ENCODE measurements at regions not wholly inside any gene's neighbourhood (a gene's known extent, or its start where the extent isn't known, plus 50 kb on each side); places are given as distances from the start of the nearest gene placed in this dataset.

DNA sequence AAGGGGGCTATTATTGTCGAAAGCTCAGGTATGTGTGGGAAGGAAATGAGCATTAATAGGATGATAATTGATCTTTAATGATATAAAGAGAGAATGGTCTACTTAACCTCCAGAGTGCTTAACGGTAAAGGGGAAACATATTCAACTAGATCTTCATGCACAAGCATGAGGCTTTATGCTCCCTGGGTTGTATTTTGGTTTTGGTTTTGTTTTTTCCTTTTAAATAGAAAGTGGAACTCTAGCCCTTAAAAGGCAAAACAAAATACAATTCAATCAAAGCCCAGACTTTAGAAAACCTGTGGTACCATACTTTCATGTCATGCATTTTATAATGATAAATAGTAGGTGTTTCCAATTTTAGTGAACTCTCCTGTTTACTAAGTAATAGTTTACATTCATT, 622.7 kb downstream of the METTL15 start:
- no peak for DNase-seq (ENCODE audit: low read depth)

DNA sequence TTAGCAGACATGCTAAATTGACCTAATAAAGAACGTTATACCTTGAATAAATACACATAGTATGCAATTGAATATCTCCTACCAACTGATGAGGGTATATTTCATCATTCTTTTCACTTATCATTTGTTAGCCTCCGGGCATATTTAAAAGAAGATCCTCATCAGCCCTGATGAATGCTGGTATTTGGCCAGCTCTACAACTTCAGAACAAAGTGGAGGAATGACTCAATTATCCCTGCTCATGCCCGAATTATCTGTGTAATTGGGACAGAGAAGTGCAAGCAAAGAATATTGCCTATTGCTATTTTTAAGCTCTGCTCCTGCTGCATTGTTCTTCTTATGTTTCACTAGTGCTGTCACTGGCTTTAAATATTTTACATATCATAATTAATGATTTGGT, 622.1 kb downstream of the METTL15 start:
- DNase-seq (ENCODE audit: low read depth) = no peak

DNA sequence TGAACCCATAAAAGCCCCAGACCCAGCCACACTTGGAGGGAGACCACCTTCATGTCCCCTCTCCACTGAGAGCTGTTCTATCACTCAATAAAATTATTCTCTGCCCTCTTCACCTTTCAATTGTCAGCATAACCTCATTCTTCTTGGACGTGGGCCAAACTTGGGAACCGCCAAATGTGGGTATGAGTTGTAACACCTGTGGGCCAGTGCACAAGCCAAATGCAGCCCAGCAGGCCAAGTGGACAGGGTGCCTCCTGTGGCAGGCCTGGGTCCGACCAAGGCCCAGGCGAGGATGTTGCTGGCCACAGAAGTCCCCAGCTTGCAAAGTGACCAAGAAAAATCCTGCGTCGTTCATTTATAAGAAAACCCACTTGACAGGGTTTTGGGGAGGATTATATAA, 621.2 kb downstream of the METTL15 start:
- no peak for DNase-seq (ENCODE audit: low read depth)

DNA sequence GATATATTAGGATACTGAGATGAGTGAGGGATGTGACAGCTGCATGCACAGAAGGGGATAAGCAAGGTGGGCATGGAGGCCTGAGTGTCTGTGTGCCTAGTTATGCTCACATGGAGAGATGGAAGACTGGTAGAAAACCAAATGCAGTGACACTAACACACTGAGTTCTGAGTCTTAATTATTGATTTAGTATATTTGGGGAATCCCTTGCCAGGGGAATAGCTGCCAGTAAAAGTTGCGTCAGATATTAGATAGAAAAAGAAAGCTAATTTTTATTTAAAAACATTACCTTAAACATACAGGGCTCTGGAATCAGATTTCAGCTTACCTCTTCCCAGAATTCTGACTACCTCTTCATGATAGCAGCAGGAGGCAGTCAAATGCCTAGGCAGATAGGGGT, 620.5 kb downstream of the METTL15 start:
- no peak for DNase-seq (ENCODE audit: low read depth)

DNA sequence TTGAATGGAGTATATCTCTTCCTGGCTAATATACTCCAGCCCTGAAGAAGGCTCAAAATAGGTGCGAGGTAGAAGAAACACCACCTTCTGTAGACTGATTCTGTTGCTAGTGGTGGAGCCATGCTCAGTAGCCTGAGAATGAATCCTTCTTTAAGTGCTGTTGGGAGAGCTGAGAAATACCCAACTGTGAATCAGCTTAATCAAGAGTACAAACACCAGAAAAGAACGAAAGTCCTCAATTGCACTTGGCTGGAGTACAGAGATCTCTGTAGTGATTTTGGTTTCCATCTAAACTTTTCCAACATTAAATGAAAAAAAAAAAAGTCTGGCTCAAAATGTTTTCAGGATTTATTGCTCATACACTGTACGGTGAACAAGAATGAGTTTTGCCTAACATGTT, 619.1 kb downstream of the METTL15 start:
- no peak for DNase-seq (ENCODE audit: low read depth)

DNA sequence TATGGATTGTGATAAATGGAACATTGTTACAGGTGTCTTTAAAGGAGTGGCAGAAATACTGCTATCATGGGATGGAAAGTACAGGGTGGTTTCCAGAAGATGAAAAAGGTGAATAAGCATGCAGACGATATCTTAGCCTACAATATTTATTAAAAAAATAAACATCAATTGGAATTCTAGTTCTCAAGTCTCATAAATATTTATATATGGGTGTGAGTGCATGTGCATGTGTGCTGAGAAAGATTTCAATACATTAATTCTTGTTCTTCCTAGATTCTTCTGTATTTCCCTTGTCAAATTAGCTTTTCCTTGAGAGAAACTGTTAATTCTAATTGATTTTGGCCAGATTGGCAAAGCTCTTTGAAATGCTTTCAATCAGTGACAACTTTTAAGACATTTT, 618.2 kb downstream of the METTL15 start:
- DNase-seq (ENCODE audit: low read depth) = no peak

DNA sequence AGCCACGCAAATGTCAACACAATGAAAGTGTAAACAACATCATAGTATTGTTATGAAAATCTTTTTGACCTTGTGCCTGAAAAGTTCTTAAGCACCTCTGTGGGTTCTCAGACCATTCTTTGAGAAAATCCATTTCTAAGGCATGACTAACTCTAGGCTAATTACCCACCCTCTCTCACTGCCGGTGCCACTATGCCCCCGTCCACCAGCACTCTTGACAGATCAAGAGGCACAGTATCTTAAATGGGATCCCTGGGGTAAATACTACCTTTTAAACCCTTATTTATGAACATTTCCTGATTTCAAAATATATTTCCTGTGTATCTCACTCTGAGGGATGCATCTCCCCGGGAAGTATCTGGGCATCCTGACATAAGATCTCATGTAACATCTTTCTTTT, 607.5 kb downstream of the METTL15 start:
- no peak for DNase-seq (ENCODE audit: low read depth)

DNA sequence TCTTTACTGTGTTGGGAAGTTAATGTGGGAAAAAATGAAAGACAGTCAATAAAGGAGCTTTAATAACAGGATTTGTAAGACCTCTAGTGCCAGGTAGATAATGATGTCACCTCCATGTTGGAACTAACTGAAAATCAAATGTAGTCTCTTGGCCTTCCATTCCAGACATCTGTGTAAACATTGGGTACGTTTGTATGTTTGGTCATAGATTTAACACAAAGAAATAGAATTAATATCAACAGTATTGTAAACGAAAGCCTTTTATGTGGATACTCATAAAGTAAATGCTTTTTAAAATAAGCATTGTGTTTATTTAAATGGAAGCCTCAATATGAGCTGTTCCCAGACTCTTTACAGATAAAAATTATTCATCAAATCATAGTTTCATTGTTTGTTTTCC, 605.7 kb downstream of the METTL15 start:
- DNase-seq (ENCODE audit: low read depth) = no peak

DNA sequence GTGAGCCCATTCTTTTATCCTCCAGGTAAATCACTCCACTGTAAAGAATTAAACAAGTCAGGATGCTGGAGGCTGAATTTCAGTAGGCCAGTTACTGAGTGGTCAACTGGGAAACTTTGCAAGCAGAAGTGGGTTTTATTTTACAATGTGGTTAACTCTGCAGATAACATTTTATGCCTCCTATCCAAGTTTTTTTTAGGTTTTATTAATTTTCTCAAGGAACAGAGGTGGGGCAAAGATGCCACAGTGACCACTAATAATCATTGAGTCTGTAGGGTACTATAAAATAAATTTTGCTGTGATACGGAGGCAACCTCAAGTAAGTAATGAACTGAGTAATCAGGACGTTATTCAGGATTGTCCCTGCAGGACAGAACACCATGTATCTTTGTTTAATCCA, 599.9 kb downstream of the METTL15 start:
- no peak for DNase-seq (ENCODE audit: low read depth)

DNA sequence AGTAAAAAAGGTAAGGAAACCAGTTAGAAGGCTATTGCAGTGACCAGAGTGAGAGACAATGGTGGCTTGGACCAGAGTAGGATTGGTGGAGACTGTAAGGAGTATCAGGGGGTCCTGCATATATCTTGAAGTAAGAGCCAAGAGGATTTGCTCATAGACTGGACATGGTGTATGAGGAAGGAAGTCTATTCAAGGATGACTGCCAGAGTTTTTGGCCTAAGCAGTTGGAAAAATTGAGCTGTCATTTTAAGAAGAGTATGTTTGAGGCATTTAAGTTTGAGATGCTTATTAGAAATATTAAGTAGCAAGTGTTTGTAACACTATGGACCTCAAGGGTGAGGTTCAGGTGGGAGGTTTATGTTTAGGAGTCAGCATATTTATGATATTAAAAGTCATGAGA, 596.6 kb downstream of the METTL15 start:
- no peak for DNase-seq (ENCODE audit: low read depth)

DNA sequence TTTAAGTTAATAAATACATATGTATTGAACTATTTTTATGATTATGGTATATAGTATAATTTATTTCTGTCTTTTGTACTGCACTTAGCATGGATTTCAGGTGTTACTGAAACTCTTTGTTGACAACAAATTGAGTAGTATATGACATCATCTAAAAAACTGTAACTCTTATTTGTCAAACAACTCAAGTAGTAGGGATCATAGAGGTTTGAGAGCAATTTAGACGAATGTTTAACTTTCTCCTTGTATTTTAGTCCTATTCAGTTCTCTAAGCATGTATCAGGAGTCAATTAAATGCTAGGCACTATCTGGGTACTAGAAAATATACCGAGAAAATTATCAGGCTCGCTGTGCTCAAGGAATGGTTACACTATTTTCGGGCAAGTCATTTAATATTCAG, 595.2 kb downstream of the METTL15 start:
- no peak for DNase-seq (ENCODE audit: low read depth)

DNA sequence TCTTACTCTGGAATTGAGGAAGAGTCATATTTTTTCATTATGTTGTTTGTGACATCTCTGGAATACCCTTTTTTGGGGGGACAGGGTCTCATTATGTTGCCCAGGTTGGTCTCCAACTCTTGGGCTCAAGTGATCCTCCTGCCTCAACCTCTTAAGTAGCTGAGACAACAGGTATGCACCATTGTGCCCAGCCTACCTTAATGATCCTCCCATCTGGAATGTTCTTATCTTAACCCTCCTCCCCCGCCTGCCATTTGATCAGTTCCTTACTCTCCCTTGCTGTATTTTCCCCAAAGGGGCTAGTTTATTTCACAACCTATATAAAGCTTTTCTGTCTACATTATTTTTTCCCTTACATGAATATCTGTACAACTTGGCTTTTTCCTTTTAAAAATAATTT, 594.7 kb downstream of the METTL15 start:
- no peak for DNase-seq (ENCODE audit: low read depth)

DNA sequence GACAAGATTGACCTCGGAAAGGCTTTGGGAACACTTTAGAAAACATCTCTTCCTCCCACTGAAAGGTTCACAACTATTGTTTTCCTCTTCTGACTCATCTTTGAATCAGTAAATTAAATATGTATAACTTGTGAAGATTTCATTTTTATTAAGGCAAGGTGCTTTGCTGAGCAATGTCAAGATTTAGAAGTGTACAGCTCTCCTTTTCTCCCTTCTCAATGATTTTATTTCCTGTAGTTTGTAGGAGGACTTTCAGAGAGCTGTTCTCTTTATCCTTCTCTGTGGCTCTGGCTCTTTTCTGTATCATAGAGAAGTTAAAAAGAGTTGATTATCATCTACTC, 594.2 kb downstream of the METTL15 start:
- DNase-seq (ENCODE audit: low read depth) = no peak

DNA sequence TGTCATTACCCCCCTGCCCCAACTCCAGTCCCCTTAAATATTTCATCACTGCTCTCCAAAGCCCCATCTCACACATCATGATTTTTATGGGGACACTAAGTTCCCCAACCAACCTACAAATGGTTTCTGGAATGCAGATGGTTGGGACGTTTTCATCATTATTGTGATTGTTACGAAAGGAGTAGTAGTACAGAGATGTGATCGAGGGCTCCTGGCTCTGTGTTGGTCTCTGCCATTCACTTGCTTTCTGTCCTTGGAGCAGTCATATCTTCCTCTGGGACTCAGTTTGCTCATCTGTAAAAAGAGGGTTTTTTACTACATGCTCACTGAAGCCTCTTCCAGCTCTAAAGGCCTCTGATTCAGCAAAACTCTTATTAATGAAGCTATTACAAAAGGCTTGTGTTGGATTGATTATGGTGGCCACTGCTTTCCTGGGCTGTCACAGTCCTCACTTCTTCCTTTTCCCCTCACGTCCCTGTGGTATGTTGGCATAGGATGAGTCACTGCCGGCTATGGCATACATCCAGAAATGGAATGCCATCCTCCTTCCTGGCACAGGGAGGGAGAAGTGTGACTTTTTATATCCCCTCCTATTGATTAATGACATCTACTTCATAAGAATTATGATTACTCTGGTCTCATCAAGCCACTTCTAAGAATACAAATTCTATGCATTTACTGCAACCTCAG, 593.7 kb downstream of the METTL15 start:
- peak; percentile 44 for DNase-seq (ENCODE audit: low read depth)

DNA sequence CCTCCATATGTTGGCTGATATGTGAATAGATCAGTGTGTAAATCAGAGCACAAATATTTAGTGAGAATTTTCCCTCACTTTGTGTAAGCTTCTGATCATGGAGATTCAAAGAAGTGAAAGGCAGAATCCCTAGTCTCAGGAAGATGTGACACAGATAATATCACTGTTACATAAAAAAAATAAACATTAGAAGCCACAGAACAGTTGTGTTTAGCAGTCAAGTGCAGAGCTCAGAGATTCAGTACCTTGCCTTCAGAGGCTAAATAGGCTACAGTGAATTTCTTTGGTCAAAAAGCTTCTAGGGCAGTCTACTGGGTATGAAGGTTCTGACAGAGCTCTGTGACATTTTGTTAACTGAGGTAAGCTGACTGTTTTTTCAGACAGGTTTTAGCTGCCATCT, 591.5 kb downstream of the METTL15 start:
- no peak for DNase-seq (ENCODE audit: low read depth)

DNA sequence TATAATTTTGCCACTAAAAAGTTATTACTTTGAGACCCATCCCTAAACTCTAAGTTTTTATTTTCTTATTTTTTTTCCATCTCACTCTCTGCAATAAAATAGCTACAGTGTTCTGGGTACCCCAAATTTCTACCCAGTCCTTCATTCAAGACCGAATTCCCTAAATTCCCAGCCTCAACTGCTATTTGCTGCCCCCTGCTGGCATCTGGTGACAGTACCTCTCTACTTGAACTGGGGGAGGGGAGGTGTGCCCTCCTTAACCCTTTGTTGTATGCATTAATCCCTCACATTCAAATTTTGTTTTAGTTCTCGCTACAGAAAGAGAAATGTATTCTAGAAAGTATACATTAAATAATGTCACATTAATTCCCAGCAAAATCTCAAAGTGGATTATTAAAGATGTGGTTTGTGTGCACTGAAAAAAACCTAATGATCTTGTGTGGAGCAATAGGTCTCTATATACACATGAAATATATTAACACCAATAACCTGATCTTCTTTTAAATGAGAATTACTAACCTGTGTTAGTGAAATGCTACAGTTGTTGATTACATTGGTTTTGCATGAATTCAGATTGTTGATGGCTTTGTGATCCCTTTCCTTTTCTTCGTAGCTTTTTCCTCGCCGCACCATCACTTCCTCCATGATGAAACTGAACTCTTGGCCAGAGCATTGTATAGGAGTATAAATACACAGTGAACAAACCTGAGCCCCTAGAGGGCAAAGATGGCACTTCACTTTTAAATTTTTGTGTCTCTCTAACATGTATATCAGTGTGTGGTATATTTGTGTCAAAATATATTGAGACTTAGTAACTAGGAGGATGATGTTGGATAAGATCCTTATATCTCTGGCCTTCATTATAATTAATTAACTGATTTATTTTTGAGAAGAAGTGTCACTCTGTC, 590.0 kb downstream of the METTL15 start:
- no peak for DNase-seq (ENCODE audit: low read depth)

DNA sequence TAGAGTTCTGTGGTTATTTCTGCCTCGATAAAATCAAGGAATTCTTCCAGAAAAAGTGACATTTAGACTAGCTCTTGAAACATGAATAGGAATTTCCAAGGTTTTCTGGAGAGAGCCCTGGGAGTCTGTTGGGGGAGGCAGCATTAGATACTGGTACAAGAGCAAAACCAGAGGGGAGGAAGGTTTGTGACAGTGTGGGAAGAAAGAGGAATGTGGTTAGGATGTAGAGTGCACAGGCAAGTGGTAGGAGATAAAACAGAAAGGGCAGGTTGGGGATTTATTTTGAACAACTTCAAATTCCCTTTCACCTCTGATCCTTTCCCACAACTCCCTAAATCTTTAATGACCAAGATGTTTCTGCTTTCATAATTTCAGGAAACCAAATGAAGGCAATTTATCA, 588.4 kb downstream of the METTL15 start:
- DNase-seq (ENCODE audit: low read depth) = no peak

DNA sequence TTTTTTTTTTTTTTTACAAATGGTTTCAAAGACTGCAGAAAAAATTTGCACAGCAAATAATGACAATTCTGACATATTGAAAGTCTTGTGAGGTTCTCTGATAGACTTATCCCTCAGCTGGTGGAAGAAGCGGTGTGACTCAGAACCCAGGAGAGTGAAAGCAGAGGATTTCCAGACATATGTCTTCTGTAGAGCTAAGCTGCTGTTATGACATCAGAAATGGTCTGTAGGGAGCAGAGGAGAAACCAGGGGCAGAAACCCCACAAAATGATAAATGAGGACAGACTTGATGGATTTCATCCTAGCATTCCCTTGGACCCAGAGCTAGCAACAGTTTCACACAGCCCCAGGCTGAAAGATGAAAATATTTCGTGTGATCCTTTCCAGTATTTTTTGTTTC, 582.6 kb downstream of the METTL15 start:
- DNase-seq (ENCODE audit: low read depth) = no peak

DNA sequence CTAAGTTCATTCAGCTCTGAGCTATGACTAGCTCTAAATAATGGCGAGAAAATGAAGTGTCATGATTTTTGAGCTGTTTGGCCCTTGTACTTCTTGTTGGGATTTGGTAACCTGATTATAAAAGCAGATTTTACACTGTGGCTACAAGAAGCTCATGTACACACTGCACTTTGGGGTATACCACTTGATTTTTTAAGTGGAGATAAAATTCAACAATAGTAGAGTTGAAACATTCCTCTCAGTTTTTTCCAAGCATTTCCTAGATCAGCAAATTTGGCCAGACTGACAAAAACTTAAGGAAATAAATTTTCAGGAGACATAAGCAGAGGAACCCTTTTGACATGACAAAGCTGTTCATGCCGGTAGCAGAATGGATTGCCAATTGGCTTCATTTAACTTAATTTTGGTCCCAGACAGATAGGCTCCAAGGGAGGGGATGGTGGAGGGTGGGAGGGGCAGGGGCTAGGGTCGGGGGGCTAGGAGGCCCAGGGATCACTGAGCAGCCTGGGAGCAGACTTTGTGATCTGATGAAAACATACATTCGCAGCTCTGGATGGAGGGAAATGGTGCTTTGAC, 575.9 kb downstream of the METTL15 start:
- DNase-seq (ENCODE audit: low read depth) = no peak

DNA sequence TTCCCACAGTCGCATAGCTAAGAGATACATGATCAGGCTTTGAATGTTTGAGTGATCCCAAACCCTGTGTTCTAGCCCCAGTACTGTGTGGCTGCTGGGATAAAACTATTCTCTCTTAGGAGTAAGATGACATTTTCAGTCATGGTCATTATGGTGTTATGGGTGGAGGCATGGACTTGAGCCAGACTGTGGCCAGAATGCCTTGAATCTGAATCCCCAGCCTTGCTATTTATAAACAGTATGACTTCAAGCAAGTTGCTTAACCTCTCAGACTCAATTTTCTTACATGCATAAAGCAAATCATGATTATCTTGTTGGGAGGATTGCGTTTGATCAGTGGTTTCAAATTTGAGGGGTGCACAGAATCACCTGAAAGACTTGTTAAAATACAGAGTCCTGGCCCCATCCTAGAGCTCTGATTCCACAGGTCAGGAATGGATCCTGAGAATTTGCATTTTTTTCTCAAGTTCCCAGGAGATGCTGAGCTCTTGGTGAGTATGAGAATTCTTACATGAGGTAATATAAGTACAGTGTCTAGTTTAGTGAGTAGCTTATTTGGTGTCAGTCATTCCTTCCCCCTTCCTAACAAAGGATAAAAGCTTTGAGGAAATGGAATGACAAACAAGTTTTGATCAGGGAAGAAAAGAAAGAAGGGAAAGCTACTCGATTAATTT, 571.7 kb downstream of the METTL15 start:
- no peak for DNase-seq (ENCODE audit: low read depth)

DNA sequence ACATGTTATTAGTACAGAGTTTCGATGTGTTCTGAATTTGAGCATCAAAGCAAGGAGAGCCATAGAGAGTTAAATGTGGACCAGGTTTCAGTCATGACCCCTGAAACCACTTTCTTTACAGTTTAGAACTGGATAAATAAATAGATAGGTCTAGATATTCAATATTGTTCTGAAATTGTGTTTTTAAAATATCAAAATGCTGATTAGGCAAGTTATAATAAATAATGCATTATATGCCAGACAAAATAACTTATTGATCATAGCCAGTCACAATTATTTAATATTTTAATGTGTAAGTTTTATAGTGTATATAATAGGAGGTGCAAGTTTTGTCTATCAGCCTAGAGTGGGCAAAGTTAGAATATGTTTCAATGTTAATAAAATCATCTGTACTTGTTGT, 569.5 kb downstream of the METTL15 start:
- no peak for DNase-seq (ENCODE audit: low read depth)

DNA sequence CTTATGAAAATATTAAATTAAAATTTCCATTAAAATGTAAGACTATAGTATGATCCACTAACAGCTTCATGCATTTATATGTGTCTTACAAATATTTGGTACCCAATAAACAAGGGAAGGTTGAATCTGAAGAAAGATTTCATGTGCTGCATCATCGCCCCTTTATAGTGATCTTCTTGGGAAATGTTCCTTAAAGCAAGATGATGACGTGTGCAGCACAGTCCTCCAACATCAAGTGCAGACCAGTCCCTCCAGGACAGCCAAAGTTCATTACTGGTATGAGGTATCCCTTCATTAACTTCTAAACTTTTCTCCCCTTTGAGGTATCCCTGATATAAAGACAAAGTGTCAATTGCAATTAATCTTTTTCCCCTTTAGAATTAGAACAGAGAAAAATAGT, 567.0 kb downstream of the METTL15 start:
- no peak for DNase-seq (ENCODE audit: low read depth)

Data from HS-5 (cell line).